Natural killer cell treated with Interleukin-12 subunit alpha and Interleukin-12 subunit beta and Interleukin-15 and Interleukin-18, amount 100 ng/mL, for 72 hours (primary cell): ENCODE measurements at regions not wholly inside any gene's neighbourhood (a gene's known extent, or its start where the extent isn't known, plus 50 kb on each side); places are given as distances from the start of the nearest gene placed in this dataset.

Source experiments
- ATAC-seq, 2 donors: fragments of 150-1000 bp; cut with Tn5 transposase in 1 of 2; sonication (Bioruptor Pico), chemical (Tn5 transposase) in 1 of 2; 2 replicates each; pipeline ENCODE4 v1.10.0; 2021
- DNase-seq: peaks from one replicate; pipeline ENCODE4 v3.0.0; 2022; ENCODE audit warnings: low spot score
- H3K27ac Mint-ChIP-seq, 2 donors: 1 replicate in 1 of 2; 2 replicates in 1 of 2; pipeline ENCODE4 v1.8.0; 2022; ENCODE audit warnings: mixed read lengths in 2 of 2, mild to moderate bottlenecking in 1 of 2, moderate library complexity in 1 of 2
- H3K27me3 Mint-ChIP-seq, 2 donors: 1 replicate in 1 of 2; 2 replicates in 1 of 2; pipeline ENCODE4 v1.8.0; 2022; ENCODE audit warnings: mixed read lengths in 2 of 2
- H3K36me3 Mint-ChIP-seq: one replicate; pipeline ENCODE4 v1.8.0; 2022; ENCODE audit warnings: mixed read lengths
- H3K4me1 Mint-ChIP-seq, 2 donors: 1 replicate in 1 of 2; 2 replicates in 1 of 2; pipeline ENCODE4 v1.8.0; 2022; ENCODE audit warnings: low read depth in 2 of 2, mixed read lengths in 2 of 2, mild to moderate bottlenecking in 1 of 2
- H3K4me3 Mint-ChIP-seq: one replicate; pipeline ENCODE4 v1.8.0; 2022; ENCODE audit warnings: mixed read lengths
- H3K9me3 Mint-ChIP-seq: 2 replicates; pipeline ENCODE4 v1.8.0; 2022; ENCODE audit warnings: mixed read lengths

- DNase-seq: no peak
- H3K9me3 Mint-ChIP-seq: no peaks in the 10 kb centered on the region
- peaks cover 7 to 26% of the 10 kb centered on the region in 2 donors for H3K27me3 Mint-ChIP-seq
- no peak for ATAC-seq
- H3K36me3 Mint-ChIP-seq: no peaks in the 10 kb centered on the region
- H3K27ac Mint-ChIP-seq: no peak overlapping the region
- no peak overlapping the region for H3K4me3 Mint-ChIP-seq
- no peaks in the 10 kb centered on the region for H3K4me1 Mint-ChIP-seq
These were observed 244.3 kb downstream of the NFATC2 start for GRCh38 chr20:51298141-51298749.

- Mint-ChIP-seq H3K27me3 (peaks cover 10 to 13% of the 10 kb centered on the region in 2 donors), H3K9me3 (no peaks in the 10 kb centered on the region), H3K27ac (no peak overlapping the region), H3K36me3 (no peaks in the 10 kb centered on the region), H3K4me1 (no peaks in the 10 kb centered on the region), H3K4me3 (no peak overlapping the region)
- DNase-seq (no peak), ATAC-seq (no peak)
These were observed 254.7 kb downstream of the NFATC2 start for GRCh38 chr20:51287628-51288413.

- Mint-ChIP-seq H3K27ac (no peak overlapping the region), H3K4me3 (no peak overlapping the region), H3K36me3 (no peaks in the 10 kb centered on the region), H3K4me1 (no peaks in the 10 kb centered on the region), H3K9me3 (no peaks in the 10 kb centered on the region), H3K27me3 (peaks cover 7 to 12% of the 10 kb centered on the region in 2 donors)
- ATAC-seq (no peak), DNase-seq (no peak)
These were observed 255.8 kb downstream of the NFATC2 start for GRCh38 chr20:51286758-51287157.

GRCh38 chr20:51285684-51286083 is 256.8 kb downstream of the NFATC2 start:
- H3K36me3 Mint-ChIP-seq: no peaks in the 10 kb centered on the region
- no peak overlapping the region for H3K4me3 Mint-ChIP-seq
- peaks cover 7 to 12% of the 10 kb centered on the region in 2 donors for H3K27me3 Mint-ChIP-seq
- DNase-seq (no peak), ATAC-seq (no peak)
- no peak overlapping the region for H3K27ac Mint-ChIP-seq
- no peaks in the 10 kb centered on the region for H3K9me3 Mint-ChIP-seq
- H3K4me1 Mint-ChIP-seq: no peaks in the 10 kb centered on the region

GRCh38 chr20:51284871-51285270 is 257.6 kb downstream of the NFATC2 start:
- H3K36me3 Mint-ChIP-seq: no peaks in the 10 kb centered on the region
- ATAC-seq: no peak
- H3K4me3 Mint-ChIP-seq: no peak overlapping the region
- no peaks in the 10 kb centered on the region for H3K9me3 Mint-ChIP-seq
- no peaks in the 10 kb centered on the region for H3K4me1 Mint-ChIP-seq
- H3K27me3 Mint-ChIP-seq: peaks cover 10 to 13% of the 10 kb centered on the region in 2 donors
- no peak for DNase-seq
- H3K27ac Mint-ChIP-seq: no peak overlapping the region

- ATAC-seq (no peak), DNase-seq (no peak)
- H3K4me3 Mint-ChIP-seq: no peak overlapping the region
- no peaks in the 10 kb centered on the region for H3K9me3 Mint-ChIP-seq
- H3K4me1 Mint-ChIP-seq: no peaks in the 10 kb centered on the region
- no peak overlapping the region for H3K27ac Mint-ChIP-seq
- no peaks in the 10 kb centered on the region for H3K36me3 Mint-ChIP-seq
- H3K27me3 Mint-ChIP-seq: peaks cover 14% of the 10 kb centered on the region in 2 donors
These were observed 258.3 kb downstream of the NFATC2 start for GRCh38 chr20:51284176-51284575.

- Mint-ChIP-seq H3K4me1 (no peaks in the 10 kb centered on the region), H3K9me3 (no peaks in the 10 kb centered on the region), H3K4me3 (no peak overlapping the region), H3K27ac (no peak overlapping the region), H3K36me3 (no peaks in the 10 kb centered on the region), H3K27me3 (peaks cover 23 to 26% of the 10 kb centered on the region in 2 donors)
- ATAC-seq (no peak), DNase-seq (no peak)
These were observed 258.6 kb upstream of the KCNG1 start for GRCh38 chr20:51281521-51281920.

- no peak for ATAC-seq
- Mint-ChIP-seq H3K4me1 (no peaks in the 10 kb centered on the region), H3K27me3 (peaks cover 25 to 28% of the 10 kb centered on the region in 2 donors), H3K9me3 (no peaks in the 10 kb centered on the region), H3K27ac (no peak overlapping the region), H3K4me3 (no peak overlapping the region), H3K36me3 (no peaks in the 10 kb centered on the region)
- no peak for DNase-seq
These were observed 257.1 kb upstream of the KCNG1 start for GRCh38 chr20:51280047-51280446.

GRCh38 chr20:51277961-51278360 is 255.1 kb upstream of the KCNG1 start:
- H3K4me3 Mint-ChIP-seq: no peak overlapping the region
- no peaks in the 10 kb centered on the region for H3K9me3 Mint-ChIP-seq
- no peaks in the 10 kb centered on the region for H3K36me3 Mint-ChIP-seq
- no peak for ATAC-seq
- DNase-seq: no peak
- no peak overlapping the region for H3K27ac Mint-ChIP-seq
- H3K4me1 Mint-ChIP-seq: no peaks in the 10 kb centered on the region
- peaks cover 32 to 35% of the 10 kb centered on the region in 2 donors for H3K27me3 Mint-ChIP-seq

- DNase-seq (no peak), ATAC-seq (no peak)
- no peak overlapping the region for H3K4me3 Mint-ChIP-seq
- H3K36me3 Mint-ChIP-seq: no peaks in the 10 kb centered on the region
- no peaks in the 10 kb centered on the region for H3K4me1 Mint-ChIP-seq
- H3K27ac Mint-ChIP-seq: no peak overlapping the region
- H3K27me3 Mint-ChIP-seq: peaks cover 41 to 42% of the 10 kb centered on the region in 2 donors
- H3K9me3 Mint-ChIP-seq: peaks cover 2% of the 10 kb centered on the region
These were observed 253.4 kb upstream of the KCNG1 start for GRCh38 chr20:51276296-51276695.

GRCh38 chr20:51275826-51276225 is 252.9 kb upstream of the KCNG1 start:
- peaks cover 4% of the 10 kb centered on the region for H3K9me3 Mint-ChIP-seq
- H3K4me3 Mint-ChIP-seq: no peak overlapping the region
- no peak overlapping the region for H3K27ac Mint-ChIP-seq
- no peaks in the 10 kb centered on the region for H3K4me1 Mint-ChIP-seq
- ATAC-seq (no peak), DNase-seq (no peak)
- peaks cover 42% of the 10 kb centered on the region in 2 donors for H3K27me3 Mint-ChIP-seq
- no peaks in the 10 kb centered on the region for H3K36me3 Mint-ChIP-seq

GRCh38 chr20:51275181-51275580 is 252.3 kb upstream of the KCNG1 start:
- Mint-ChIP-seq H3K36me3 (no peaks in the 10 kb centered on the region), H3K27me3 (peaks cover 42 to 46% of the 10 kb centered on the region in 2 donors)
- no peak for DNase-seq

GRCh38 chr20:51272401-51272800 is 249.5 kb upstream of the KCNG1 start:
- H3K36me3 Mint-ChIP-seq: no peaks in the 10 kb centered on the region
- no peaks in the 10 kb centered on the region for H3K4me1 Mint-ChIP-seq
- no peak overlapping the region for H3K4me3 Mint-ChIP-seq
- peaks cover 4% of the 10 kb centered on the region for H3K9me3 Mint-ChIP-seq
- no peak for ATAC-seq
- H3K27ac Mint-ChIP-seq: no peak overlapping the region
- no peak for DNase-seq
- peaks cover 28 to 33% of the 10 kb centered on the region in 2 donors for H3K27me3 Mint-ChIP-seq

More at GRCh38 chr20:51275181-51275580, 252.3 kb upstream of the KCNG1 start:
- Mint-ChIP-seq H3K4me3 (no peak overlapping the region), H3K4me1 (no peaks in the 10 kb centered on the region), H3K9me3 (peaks cover 4% of the 10 kb centered on the region), H3K27ac (no peak overlapping the region)
- ATAC-seq: peak in 1 of 2 donors; percentile 6

- Mint-ChIP-seq H3K9me3 (peaks cover 4% of the 10 kb centered on the region), H3K4me3 (no peak overlapping the region), H3K27ac (no peak overlapping the region), H3K36me3 (no peaks in the 10 kb centered on the region), H3K27me3 (peaks cover 28 to 32% of the 10 kb centered on the region in 2 donors), H3K4me1 (no peaks in the 10 kb centered on the region)
- no peak for ATAC-seq
- DNase-seq: no peak
These were observed 249.0 kb upstream of the KCNG1 start for GRCh38 chr20:51271931-51272330.
